GM21526 (cell line): ENCODE measurements at regions not wholly inside any gene's neighbourhood (a gene's known extent, or its start where the extent isn't known, plus 50 kb on each side); places are given as distances from the start of the nearest gene placed in this dataset.
"Not testable (repeated sequence)": the region's sequence is repeated elsewhere in the genome, so short reads cannot be mapped to it uniquely, and the experiment has no call there.

Experiments
- ATAC-seq: cut with Tn5 transposase; IDR thresholded peaks from one replicate; pipeline ENCODE4 v1.9.1; 2021; ENCODE audit warnings: moderate library complexity; ENCODE audit not compliant: unreplicated experiment, low FRiP score

DNA sequence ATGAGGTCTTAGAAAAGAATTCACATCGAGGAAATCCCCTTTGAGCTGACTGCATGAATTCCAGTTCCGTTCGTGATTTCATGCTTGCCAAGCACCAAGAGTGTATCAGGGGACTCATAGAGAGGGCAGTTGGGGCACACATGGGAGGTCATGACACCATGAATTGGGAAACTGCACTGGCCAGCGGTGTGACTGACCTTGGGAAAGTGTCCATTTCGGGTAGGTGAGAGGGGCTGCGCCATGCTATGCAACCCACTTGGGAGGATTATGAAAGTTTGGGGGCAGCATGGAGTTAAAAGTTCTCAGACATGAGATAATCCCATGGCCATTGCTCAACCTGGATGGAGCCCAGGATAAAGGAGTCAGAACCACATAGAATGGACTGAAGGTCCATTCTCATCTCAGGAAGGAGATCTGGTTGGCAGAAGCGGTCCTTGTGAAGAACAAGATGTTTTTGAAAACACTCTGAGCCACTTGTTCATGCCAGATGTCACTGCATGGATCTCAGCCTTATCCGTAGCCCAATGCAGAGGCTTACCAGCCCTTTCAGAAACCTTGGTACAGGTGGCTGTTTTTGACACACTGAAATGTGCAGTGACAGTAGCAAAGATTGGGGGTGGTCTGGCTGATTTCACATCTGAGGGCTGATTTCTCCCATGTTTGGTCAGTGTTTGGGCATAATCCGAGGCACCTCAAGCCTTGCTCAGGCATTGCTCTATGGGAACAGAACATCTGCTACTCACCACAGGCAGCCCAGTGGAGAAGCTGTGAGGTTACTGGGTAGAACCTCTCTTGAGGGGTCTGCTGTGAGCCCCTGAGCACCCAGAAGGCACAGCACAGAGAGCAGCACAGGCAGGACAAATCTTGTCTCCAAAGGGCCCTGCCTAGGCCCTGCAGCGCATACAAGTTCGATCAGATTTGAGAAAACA lies 252.3 kb downstream of the CXCL12 start:
- no peak for ATAC-seq

DNA sequence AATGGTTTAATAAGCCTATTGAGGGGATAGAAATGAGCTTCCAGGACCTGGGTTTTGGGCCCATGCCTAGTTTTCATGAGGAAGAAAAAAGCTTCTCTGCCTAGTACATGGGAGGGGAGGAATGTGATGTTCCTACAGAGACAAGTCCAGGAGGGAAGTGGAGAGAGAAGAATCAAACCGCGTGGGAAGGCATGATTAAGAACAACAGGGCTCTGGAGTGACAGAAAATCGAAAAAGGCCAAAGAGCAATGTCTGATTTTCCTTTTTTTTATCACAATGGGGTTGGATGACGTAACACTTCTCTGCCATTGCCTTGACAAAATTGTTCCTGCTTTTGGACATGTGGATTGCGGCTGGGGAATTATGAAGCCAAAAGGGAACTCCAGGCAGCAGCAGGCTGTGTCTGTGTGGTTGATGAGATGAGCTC lies 258.6 kb downstream of the CXCL12 start:
- ATAC-seq = no peak

DNA sequence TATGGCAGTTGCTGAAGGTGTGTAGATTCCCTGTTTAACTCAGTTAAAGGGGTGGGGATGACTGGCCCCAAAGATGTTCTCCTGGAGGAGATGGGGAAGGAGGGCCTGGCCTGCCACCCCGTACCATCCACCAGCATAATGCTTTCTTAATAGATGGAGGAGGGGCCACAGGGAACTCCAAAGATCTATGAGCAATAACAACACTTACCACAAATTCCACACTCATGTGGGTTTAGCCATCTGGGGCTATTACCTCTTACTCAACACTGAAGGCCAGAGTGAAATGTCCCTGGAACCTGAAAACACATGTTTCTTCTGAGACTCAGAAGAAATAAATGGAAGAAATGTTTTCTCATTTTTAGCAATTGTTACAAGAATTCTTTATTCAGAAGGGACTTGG lies 259.0 kb downstream of the CXCL12 start:
- ATAC-seq = no peak

DNA sequence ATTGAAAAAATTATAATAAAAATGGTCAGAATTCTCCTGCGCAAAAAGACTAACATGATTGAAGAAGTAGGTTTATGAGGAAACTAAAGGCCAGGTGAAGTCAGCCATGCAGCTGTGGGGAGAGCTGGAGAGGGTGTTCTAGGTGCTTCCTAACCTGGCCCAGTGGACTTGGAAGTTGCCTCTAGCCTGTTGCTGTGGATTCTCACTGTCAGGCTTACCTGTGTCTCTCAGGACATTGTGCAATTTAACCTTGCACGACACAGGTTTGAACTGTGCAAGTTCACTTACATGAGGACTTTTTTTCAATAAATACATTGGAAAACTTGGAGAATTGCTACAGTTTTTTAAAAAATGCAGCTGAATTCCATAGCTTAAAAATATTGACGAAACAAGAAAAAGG lies 266.4 kb downstream of the CXCL12 start:
- ATAC-seq = no peak

DNA sequence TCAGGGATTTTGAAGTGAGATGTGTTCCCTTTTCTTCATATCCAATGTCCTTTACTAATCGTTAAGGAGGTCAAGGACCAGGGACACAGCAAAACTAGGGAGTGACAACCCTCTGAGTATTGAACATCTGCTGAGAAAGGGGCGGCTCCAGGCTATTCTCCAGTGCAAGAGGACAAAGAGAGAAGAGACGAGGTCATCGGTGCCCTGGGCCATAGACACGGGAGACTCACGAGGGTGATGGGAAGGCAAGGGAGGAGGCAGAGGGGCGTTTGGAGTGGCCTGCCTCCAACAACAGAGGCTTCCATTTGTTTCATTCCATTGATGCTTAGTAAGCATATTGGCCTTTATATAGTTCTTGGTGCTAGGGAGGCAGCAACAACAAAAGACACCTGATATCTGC lies 268.4 kb downstream of the CXCL12 start:
- no peak for ATAC-seq

DNA sequence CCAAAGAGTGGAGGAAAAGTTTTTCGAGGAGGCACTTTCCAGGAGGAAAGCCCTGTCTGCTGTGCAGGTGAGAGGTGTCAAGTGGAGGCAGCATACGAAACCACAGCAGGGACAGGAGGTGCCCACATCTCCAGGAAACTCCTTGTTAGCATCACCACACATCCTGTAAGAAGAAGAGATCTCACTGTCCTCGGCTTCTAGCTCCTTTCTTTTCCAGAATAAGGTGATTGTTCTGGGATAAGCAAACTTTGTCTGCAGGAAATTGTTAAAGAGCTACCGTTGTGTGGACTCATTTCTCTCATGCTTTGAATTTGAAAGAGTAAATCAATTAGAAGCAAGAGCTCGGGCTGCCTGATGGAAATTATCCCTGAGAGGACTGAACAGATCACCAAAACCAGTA lies 269.4 kb downstream of the CXCL12 start:
- ATAC-seq = no peak

DNA sequence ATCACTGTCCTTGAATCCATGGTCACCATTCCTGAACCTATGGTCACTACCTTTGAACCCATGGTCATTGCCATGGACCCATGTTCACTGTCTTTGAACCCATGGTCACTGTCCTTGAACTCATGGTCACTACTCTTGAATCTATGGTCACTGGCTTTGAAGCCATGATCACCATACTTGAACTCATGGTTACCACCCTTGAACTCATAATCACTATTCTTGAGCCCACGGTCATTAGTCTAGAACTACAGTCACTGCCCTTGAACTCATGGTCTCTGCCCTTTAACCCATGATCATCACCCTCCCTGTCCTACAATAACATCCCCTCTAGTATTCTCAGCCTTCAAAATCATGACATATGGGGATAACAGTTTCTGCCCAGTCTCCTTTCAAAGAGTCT lies 270.5 kb downstream of the CXCL12 start:
- ATAC-seq = no peak

DNA sequence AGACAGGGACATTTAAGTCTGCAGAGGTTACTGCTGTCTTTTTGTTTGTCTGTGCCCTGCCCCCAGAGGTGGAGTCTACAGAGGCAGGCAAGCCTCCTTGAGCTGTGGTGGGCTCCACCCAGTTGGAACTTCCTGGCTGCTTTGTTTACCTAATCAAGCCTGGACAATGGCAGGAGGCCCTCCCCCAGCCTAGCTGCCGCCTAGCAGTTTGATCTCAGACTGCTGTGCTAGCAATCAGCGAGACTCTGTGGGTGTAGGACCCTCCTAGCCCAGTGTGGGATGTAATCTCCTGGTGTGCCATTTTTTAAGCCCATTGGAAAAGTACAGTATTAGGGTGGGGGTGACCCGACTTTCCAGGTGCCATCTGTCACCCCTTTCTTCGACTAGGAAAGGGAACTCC lies 272.6 kb downstream of the CXCL12 start:
- ATAC-seq = not testable (repeated sequence)

DNA sequence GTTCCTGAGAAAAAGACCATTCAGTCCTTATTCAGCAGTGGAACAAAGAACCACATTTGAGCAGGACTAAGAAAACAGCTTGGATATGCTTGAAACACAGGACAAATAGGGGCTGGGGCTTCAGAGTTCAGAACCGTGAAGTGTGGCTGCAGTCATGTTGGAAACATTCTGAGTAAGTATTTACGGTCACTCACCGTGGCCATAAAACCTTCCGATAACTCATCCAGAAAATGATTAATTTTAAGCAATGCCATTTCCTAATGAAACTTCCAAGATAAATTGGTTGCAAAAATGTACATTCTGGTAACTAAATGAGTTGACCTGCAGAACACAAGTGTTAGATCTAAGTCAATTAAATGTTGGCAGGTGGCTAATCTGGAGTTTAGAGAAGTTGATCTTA lies 279.2 kb downstream of the CXCL12 start:
- ATAC-seq = no peak

DNA sequence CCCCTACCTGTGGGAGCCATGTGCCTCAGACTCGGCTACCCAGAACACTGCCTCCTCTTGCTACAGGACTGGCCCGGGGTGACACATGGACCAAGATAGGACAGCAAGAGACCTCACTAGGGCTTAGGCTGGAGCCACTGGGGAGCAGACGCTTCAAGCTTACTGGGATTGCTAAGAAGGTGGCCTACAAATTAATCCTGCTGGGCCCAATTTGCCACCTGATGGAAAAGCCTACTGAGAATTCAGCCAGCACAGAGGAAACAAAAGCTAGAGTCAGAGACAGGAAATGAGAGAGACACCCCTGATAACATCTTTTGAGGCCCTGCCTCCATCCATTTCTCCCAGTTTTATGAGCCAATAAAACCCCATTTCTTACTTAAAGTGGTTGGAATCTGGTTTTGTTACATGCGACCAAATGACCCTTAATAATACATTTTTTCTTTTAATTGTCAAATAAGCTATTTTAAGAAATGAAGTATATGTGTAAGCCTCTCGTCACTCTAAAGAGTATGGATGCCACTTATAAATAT lies 282.1 kb downstream of the CXCL12 start:
- ATAC-seq = no peak

DNA sequence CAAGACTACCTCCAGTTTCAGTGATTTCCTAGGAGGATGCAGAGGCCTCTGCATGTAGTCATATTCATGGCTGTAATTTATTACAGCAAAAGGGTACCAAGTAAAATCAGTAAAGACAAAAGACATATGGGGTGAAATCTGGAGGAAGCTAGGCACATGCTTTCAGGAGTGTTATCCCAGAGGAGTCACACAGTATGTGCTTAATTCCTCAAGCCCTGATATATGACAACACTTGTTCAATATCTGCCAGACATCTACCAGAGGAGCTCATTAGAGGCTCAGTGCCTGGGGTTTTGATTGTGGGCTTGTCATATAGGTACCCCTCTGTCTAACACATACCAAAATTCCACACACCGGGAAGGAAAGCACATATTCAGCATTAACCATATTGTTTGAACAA lies 283.8 kb downstream of the CXCL12 start:
- ATAC-seq = no peak

DNA sequence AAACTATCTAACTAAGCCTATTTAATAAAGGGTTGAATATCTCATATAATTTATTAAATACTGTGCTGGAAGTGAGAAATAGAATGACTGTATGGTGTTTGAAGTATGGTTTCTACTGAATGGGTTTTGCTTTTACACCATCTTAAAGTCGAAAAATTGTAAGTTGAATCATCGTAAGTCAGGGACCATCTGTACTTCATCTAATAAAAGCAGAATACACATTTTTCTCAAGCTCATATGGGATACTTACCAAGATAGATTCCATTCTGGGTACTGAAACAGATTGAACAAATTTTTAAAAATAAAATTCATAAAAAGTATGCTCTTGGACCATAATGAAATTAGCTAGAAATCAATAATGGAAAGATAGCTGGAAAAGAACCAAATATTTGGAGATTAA lies 285.4 kb downstream of the CXCL12 start:
- no peak for ATAC-seq

DNA sequence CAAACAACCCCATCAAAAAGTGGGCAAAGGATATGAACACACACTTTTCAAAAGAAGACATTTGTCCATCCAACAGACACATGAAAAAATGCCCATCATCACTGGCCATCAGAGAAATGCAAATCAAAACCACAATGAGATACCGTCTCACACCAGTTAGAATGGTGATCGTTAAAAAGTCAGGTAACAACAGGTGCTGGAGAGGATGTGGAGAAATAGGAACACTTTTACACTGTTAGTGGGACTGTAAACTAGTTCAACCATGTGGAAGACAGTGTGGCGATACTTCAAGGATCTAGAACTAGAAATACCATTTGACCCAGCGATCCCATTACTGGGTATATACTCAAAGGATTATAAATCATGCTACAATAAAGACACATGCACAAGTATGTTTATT lies 288.7 kb downstream of the CXCL12 start:
- ATAC-seq = not testable (repeated sequence)

DNA sequence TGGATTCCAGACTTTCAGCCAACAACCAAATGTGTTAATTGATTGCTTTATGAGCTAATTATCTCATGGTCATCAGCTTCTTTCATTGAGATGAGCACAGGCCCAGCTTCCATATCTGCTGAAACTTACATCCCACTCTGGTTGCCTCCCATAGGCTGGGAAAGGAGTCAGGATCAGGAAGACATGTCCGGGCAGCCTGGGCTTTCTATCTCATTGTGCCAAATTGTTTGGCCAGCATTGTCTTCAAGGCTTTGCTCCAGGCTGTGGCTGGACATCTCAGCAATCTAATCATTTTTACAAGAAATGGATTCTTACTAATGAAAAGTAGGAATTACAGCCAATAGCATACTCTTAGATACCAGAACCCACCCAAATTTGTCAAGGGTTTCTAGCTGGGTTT lies 295.2 kb downstream of the CXCL12 start:
- no peak for ATAC-seq

DNA sequence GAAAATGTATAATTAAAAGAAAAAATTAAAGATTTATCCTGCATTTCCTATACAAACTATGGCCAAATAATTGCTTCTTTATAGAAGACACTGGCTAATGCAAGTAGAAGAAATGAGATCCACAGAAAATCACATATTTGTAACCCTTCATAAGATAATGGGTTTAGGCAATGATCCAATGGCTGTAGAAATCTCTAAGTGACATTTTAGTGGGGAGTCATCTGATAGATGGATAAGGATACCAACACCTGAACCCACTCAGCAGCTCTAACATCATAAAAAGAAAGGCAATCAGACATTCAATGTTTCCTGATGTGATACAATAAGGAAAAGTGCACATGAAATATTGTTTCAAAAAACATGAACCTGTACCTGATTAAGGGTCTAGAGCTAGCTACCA lies 297.5 kb downstream of the CXCL12 start:
- no peak for ATAC-seq

DNA sequence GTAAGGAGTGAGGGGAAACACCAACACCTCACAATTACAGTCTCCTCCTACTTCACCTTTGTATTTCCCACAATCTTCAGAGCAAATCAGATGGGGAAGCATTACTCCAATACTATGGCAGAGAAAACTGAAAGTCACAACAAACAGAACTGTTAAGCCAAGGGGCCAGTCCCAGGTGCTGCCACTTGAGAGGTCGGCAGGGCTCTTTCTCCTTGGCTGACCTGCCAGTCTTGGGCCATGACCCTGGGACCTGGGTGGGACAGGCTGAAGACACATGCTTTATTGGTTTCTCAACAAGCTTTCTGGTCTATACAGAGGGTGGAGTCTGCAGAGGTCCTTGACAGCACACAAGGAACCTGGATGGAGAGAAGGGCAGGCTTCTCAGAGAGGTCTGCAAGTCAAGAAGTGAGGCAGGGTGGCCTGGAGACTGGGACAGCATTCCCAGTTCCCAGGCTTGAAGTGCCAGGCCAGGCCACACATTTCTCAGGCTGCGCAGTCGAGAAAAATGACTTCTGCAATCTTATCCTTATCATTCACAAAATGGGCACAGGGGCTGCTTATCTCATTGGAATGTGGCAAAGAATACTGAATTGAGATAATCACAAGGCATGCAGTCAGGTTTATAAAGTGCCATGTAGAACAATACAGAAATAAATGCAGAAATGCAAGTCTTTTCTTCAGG lies 301.0 kb downstream of the CXCL12 start:
- ATAC-seq = no peak

DNA sequence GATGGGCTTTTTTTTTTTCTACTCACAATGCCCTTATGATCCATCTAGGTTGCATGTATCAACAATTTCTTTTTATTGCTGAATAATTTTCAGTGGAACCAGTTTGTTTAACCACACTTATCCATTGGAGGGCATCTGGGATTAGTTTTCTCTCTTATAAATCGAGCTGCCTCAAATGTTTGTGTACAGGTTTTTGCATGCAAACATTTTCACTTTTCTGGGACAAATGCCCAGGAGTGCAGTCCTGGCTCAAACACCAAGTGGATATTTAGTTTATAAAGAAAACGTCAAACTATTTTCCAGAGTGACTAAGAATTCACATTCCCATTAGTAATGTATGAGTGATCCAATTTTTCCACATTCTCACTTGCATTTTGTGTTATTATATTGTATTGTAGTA lies 313.4 kb downstream of the CXCL12 start:
- ATAC-seq = no peak

DNA sequence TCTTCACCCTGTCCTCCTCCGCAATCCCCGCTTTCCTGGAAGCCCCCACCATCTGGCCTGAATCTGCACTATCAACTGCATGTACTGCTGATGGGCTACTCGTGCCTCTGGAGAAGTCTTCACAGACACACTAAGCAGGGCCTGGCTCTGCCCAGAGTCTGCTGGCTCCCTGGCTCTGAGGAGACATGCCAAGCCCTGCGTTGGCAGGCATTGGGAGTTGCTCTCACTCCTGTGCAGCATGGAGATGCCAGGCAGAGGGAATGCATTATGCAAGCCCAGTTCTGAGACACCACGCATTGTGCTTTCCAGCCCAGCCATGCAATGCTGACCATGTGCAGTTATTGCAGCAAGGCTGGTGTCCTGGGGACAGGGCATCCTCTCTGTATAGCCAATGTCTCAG lies 314.6 kb downstream of the CXCL12 start:
- ATAC-seq = no peak

DNA sequence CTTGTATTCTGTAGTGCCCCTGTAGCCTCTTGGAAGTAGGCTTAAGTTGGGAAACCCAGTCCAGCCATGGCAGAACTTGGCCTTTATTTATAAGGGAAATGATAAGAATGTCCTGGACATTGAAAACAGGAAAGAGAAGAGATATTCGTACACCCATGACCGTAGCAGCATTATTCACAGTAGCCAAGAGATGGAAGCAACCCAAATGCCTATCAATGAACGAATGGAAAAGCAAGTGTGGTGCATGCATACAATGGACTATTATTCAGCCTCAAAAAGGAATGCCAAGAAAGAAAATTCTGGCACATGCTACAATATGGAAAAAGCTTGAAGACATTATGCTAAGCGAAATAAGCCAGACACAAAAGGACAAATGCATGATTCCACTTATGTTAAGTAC lies 315.3 kb downstream of the CXCL12 start:
- no peak for ATAC-seq

DNA sequence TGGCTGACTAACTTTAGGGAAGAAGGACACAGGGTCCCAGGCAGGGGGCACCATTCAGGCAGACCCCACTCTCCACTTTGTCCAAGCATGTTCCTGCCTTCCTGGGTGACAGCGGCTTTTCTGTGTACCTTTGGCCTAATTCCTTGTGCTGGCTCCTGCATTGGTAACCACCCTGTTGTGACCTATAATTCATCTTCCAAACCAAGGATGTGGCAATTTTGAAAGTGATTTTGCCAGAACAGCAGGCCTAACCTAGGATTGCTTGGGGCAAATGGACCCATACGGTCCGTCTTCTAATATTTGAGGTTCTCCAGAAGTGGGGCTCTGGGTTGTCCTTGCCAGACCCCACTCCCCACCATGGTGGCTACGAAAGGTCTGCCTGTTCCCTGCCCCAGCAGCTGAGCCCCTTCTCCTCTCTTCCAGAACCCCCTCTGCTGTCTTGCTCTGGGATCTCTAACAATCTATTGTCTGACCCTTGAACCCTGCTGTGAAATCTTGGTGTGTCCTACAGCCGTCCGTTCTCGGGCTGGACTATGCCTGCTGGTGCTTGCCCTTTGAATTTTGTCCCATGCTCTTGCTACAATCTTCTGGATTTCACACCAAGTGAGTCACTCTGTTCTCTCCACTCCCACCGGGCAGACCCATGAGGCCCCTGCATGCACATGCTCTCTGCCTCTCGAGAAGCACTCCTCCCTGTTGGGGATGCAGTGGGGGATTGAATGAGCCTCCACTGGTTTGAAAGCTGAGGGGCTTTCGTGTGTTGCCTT lies 316.0 kb downstream of the CXCL12 start:
- no peak for ATAC-seq

DNA sequence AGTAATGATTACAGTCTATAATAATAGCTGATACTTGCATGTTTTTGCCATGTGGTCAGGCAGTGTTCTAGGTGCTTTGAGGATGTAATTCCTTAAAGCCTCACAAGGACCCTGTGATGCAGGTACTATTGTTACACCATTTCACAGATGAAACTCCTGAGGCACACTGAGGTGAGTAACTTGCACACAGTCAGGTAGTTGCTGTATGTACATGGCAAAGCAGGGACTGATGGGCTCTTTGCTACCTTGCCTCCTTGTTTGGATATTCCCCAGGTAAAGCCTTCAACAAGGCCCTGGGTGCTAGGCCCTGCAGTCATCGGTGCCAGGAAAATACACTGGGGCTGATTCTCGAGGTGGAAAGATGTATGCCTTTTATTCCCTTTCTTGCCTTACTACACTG lies 317.5 kb downstream of the CXCL12 start:
- no peak for ATAC-seq
